ENCODE measurements at regions not wholly inside any gene's neighbourhood (a gene's known extent, or its start where the extent isn't known, plus 50 kb on each side); places are given as distances from the start of the nearest gene placed in this dataset.

- TF ChIP-seq CTCF (IDR thresholded peaks at IDR 0.05; ENCODE audit: borderline replicate concordance, extremely low read depth, low read length, poor library complexity, severe bottlenecking) (no peak), EZH2 (IDR thresholded peaks at IDR 0.05; ENCODE audit: borderline replicate concordance, low read depth, low read length, severe bottlenecking) (no peak)
These were observed 354.1 kb downstream of the RFC3 start for GRCh38 chr13:34172048-34172447.

All from DND-41 (cell line).